IPS DF 4.7 (cell line): ENCODE measurements at regions not wholly inside any gene's neighbourhood (a gene's known extent, or its start where the extent isn't known, plus 50 kb on each side); places are given as distances from the start of the nearest gene placed in this dataset.

Source experiments
- DNase-seq: peaks from one replicate; pipeline ENCODE4 v3.0.0-alpha.2; 2013; ENCODE audit warnings: low spot score; ENCODE audit errors: extremely low read depth

DNA sequence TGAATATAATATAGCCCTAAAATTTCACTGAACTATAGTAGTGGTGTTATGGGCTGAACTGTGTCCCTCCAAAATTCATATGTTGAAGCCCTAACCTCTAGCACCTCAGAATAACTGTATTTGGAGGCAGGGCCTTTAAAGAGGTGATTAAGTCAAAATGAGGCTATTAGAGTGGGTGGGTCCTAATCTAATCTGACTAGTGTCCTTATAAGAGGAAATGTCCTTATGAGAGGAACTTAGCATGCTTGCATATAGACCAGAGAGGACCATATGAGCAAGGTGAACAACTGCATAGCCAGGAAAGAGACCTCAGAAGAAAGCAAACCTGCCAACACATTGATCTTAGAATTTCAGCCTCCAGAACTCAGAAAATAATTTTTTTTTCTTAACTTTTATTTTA is 238.4 kb downstream of the ZEB2 start:
- no peak for DNase-seq

DNA sequence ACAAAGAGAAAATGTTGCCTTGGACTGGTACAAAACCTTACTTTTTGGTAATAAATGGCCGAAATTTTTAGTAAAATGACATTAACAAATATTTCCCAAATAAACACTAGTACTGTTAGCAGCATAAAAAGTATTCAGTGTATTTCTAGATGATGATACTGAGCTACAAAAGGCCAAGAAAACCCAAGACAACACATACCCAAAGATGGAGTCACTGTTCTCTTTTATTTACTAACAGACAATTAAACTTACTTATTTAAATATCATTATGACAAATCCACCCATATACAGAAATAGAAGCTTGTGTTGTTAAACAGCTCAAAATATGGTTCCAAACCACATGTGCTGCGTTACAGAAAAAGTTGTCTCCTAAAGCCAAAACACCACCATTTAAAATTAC is 239.9 kb downstream of the ZEB2 start:
- no peak for DNase-seq

DNA sequence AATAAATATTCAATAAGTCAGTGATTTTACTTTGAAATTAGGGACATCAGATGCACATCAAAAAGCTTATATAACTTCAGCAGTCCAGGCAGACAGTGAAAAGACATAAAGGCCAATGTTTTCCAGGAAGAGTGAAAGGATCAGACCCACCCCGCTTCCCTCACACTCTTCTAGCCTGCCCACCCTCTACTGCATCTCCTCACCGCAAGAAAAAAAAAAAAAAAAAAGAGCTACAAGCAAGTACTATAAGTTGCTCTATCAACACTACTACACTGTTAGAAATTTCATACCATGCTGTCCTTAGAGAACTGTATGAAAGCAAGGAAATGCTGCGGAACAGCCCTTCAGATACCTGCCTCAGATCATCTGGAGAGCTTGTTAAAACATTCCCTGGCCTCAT is 240.8 kb downstream of the ZEB2 start:
- no peak for DNase-seq

DNA sequence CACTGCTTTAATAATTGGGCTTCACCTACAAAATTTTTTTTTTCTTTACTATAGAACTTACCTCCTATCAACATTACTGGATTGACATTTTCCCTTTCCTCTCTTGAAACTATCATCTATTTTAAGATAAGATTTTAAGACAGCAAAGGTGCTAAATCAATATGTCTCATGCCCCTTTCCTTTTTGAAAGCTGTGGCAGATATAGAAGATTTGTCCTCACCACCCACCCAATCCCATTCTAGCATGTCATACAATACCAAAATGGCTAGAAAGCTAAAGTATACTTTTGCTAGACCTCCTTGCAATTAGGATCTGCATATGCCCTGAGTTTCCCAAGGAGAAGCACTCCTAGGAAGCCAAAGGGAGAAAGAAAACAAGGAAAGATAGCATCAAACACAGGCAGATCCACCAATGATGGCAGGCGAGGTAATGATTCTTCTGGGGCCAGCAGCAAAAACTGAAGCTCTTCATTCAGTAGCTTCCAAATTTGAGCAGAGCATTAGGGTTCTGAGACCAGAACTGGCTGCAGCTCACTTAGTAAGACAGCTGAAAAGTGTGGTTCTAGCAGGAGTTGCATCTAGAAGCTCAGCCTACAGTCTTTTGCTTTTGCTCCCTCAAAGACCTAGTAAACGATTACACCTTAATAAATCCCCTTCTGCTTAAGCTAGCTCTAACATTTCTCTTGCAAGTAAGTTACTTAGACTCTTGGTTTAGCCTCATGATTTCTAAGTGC is 242.1 kb downstream of the ZEB2 start:
- no peak for DNase-seq

DNA sequence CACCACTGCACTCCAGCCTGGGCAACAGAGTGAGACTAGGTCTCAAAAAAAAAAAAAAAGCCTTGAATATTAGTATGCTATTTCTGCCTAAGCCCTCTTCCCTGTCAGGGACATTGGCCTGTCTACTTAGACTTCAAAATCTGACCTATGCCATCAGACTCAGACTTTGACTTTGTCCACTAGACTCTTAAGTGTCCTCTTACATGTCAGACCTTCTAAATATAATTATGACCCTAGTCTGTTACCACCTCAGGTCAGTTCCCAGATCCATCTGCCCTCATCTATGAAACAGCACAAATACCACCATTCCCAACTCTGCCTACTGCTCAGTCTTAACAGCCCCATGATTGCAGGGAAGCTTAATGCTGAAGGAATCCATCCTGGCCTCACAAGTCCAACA is 244.6 kb downstream of the ZEB2 start:
- no peak for DNase-seq

DNA sequence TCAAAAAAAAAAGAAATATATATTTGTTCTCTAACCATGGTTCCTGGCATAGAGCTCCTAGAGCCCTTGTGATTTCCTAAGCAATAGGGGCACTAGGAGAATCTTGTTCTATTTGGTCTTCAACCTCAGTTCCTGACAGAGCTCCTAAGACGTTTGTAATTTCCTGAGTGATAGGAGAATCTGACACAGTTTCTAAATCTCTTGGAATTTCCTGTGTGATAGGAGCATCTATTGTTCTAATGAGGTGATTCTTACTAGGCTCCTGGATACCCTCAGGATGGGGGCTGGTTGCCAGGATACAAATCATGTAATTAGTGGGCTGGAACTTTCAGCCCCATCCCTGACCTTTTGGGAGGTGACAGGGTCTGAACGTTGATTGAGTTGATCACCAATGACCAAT is 245.8 kb downstream of the ZEB2 start:
- no peak for DNase-seq

DNA sequence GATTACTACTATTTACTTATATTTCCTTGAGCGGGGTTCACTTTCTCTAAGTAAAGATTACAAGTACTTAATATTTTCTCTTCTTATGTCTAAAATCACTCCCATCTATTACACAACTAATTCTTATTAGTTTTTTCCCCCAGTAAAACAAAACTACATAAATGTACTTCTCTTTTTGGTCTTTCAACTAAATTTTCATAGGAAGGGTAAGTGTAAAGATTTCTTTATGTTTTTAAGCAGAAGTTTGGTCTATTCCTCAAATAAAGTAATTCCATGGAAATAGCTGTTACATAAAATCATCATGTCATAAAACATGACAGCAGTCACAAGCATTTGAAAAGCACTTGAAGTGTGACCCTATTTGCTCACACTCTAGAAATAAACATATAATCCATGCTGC is 249.0 kb downstream of the ZEB2 start:
- DNase-seq, result no peak

DNA sequence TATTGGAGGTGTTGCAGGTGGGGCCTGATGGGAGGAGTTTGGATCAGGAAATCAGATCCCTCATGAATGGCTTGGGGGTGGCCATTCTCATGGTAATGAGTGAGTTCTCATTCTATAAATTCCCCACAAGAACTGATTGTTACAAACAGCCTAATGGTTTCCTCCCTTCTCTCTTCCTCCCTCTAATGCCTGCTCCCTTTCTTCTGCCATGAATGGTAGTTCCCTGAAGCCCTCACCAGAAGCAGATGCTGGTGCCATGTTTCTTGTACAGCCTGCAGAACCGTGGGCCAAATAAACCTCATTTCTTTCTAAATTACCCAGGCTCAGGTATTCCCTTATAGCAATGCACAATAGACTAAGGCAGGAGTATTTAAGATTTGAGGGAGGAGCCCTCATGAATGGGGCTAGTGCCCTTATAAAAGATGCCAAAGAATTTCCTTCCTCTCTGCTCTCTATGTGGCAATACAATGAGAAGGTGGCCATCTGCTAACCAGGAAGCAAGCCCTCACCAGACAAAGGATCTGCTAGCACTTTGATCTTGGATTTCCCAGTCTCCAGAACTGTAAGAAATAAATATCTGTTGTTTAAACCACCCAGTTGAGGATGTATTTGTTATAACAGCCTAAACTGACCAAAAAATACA is 251.8 kb downstream of the ZEB2 start:
- DNase-seq, result peak; percentile 69

DNA sequence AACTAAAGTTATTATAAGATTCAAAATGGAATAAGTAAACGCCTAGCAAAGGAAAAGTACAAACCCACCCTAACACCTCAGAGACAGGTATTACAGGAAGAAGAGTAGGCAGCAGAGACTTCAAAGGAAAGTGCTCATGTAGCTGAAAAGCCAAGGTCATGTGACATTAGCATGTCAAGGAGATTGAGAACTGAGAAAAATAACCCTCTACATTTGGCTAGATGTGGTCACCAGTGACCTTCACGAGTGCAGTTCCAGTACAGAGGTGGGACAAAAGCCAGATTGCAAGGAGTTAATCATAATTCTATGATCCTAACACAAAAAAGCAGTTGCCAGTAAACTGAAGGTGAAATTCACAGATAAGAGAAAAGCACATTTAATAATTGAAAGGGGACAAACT is 252.7 kb downstream of the ZEB2 start:
- no peak for DNase-seq

DNA sequence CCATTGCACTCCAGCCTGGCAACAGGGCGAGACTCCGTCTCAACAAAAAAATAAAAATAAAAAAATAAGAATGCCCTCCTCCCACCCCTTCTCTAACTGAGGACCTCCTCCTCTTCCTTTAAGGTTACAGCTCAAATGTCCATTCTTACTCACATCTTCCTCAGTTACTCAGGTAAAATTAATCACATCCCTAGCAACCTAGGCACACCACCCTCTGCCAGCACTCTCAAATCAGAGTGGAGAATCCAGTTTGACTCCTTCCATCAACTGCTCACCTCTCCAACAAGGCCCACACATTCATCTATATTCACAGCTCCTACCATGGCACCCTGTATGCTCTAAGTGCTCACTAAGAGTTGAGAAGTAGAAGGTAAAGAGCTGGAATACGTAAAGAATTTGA is 254.3 kb downstream of the ZEB2 start:
- no peak for DNase-seq

DNA sequence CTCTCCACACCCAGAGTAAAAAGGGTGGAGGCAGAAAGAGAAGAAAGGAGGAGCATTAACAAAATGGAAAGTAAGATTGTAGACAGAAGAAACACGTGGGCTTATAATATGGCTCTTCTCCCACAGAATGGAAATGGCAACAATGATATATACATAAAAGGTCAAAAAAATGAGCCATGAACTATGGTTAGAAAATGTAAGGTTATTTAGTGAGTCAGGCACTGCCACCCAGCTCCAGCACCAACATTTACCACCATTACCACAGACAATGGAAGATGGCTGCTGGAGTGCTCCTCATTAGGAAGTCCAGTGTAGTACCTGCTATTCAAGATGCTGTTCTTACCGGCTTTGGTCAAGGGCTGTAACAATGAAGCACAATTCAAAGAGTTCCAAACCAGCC is 258.0 kb downstream of the ZEB2 start:
- DNase-seq, result no peak

DNA sequence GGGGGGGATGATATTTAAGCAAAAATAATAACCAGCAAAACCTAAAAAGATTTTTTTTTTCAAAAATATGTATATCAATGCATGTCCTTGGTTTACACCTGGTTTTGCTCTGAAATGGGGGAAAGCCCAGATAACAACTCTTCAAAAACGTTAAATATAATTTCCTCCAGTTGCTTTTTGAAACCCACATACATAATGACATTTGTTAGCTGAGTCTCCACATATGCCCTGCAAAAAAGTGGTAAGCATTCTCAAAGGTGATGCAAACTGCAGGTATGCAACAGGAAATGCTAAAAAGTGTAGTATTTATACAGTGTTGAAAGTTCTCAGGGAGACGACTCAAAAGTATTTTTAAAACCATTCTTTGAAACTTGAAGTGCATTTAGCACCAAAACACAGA is 258.6 kb downstream of the ZEB2 start:
- DNase-seq, result no peak

DNA sequence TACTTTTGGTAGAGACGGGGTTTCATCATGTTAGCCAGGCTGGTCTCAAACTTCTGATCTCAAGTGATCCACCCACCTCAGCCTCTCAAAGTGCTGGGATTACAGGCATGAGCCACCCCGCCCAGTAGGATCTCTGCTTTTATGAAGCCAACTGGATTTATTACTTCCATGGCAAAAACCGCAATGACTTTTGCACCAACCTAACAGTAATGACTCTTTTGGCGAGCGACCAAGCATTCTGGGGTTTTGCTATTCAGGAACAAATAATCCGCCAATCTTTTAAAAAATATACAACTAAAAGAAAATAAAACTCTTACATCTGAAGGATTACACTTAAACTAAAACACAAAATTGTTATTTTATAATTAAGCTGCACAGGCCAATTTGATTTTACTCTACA is 260.6 kb downstream of the ZEB2 start:
- DNase-seq, result no peak

DNA sequence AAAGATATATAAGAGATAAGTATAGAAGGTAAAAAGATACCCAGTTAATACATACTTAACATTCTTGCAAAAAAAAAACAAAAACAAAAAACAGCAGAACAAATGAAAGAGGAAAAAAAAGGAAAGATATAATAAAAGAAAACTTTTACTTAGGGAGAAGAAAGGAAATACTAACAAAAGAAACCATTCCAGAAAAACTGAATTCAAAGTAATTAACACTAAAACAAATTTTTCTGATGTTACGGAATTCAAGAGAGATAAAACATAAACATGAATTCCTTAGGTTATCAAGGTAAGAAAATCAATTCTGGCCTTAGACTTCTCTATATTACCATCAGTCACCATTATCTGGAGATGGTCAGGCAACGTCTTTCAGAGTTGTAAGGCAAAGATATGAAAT is 261.8 kb downstream of the ZEB2 start:
- DNase-seq, result no peak

DNA sequence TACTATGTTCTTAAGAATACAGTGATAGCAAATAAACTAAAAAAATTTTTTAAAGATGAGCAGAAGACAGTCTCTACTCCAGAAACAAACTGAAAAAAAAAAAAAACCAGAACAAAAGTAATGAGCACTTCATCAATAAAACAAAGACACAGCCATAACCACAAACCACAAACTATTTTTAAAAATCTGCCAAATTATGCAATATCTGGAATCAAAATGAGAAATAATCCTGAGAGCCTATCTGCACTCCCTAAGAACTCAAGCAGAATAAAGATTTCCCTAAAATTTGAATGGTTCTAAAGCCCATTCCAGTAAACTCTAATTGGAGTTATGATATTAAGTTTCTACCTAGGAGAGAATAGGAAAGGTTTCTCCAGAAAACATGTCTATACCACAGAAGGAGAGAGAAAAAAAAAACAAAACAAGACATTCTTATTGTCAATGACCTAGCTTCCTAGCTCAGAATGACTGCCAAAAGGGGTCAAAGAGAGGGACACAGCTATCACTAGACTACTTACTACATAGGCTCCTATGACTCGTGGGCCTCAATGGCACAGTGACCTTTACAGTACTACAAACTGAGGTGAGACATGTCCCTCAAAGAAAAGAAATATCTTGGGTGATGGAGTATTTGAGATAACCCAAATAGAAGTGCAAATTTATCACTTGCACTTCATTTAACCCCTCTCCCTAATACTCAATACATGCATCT is 262.8 kb downstream of the ZEB2 start:
- no peak for DNase-seq

DNA sequence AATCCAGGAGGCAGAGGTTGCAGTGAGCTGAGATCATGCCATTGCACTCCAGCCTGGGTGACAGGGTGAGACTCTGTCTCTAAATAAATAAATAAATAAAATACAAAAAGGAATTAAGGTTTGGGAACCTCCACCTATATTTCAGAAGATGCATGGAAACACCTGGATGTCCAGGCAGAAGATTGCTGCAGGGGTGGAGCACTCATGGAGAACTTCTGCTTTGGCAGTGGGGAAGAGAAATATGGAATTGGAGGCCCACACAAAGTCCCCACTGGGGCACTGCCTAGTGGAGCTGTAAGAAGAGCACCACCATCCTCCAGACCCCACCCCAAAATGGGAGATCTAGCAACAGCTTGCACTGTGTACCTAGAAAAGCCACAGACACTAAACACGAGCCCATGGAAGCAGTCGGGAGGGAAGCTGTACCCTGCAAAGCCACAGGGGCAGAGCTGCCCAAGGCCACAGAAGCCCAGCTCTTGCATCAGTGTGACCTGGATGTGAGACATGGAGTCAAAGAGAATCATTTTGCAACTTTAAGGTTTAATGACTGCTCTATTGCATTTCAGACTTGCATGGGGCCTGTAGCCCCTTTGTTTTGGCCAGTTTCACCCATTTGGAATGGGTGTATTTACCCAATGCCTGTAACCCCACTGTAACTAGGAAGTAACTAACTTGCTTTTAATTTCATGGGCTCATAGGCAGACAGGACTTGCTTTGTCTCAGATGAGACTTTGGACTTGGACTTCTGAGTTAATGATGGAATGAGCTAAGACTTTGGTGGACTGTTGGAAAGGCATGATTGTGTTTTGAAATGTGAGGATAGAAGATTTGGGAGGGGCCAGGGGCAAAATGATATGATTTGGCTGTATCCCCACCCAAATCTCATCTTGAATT is 265.3 kb downstream of the ZEB2 start:
- no peak for DNase-seq

DNA sequence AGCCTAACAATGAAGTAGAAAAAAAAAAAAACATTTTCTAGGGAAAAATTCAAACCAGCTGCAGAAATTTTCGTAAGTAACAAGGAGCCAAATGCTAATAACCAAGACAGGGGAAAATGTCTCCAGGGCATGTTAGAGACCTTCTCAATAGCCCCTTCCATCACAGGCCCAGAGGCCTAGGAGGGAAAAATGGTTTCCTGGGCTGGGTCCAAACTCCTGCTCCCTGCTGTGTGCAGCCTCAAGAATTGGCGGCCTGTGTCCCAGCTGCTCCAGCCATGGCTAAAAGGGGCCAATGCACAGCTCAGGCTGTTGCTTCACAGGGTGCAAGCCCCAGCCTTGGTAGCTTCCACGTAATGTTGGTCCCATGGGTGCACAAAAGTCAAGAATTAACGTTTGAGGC is 266.2 kb downstream of the ZEB2 start:
- no peak for DNase-seq

DNA sequence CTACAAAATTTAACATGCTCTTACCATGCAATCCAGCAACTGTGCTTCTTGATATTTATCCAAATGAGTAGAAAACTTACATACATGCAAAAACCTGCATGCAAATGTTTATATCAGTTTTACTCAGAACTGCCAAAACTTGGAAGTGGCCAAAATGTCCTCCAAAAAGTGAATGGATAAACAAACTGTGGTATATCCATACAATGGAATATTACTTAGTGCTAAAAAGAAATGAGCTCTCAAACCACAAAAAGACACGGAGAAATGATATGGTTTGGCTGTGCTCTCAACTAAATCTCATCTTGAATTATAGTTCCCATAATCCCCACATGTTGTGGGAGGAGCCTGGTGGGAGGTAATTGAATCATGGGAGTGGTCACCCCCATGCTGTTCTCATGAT is 267.2 kb downstream of the ZEB2 start:
- no peak for DNase-seq

DNA sequence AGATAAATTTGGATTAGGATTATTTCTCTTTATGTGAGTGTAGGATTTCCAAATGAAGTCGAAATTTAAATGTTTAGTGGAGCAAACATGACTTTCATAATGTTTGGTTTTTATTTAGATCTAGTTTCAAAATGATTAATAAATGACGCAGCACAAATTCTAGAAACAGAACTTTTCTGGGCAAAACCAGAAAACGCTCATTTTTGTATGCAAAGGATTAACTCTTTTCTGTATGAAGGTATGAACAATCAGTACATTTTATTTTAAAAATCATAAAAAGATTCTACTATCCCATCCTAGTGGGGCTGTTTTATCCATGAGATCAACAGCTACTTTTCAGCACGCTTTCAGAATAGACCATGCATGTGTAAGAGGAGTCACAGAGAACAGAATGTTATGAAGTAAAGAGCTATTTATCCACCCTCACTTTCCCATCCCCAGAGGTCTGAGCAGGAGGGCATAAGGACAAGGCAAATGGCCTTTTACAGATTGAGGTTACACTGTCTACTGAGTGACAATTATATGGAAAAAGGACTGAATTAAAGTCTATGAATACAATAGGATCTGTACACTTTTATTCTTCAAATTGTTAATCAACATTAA is 270.8 kb downstream of the ZEB2 start:
- DNase-seq, result no peak

DNA sequence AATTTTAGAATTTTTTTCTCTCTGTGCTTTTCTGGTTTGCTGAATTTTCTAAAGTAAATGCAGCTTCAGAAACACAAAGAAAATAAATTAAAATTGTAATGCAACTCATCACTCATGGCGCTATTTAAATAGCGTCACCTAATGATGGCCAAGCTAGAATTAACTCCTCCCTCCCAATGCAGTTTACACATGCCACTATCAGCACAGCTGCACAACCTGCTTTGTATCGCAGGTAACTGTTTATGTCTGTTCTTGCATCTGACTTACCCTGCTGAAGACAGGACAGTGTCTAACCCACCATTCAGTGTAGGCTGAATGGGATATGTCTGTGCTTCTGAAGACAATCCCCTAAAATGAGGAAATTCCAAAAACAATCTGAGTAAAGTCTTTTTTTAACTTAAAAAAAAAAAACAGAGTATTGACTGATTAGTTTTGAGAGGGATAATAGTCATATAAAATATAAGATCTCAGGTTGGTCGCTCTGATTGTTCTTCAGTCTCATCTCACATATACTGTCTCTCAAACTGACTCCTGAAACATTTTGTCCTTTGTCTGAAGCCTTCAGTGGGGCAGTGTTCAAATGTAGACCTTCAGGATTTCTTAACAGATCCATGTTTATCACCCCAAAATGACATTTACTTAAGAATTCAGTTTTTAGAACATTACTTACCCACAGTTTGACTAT is 271.4 kb downstream of the ZEB2 start:
- DNase-seq, result no peak

DNA sequence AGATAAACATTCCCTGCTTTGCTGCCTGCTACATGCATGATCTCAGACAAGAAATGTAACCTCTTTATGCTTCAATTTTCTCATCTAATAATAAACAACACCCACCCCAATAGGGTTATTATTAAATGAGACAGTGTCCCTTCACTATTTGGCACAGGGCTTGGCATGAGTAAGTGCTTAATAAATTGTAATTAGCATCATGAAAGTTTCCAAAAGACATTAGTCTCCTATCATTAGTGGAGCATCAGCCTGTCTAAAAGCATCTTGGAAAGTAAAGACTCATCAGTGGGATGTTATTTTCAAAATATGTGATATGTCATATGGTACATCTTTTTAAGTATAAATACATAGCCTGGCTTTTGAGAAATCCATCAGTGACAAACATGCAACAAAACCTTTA is 275.0 kb downstream of the ZEB2 start:
- no peak for DNase-seq
